ENCODE measurements at regions not wholly inside any gene's neighbourhood (a gene's known extent, or its start where the extent isn't known, plus 50 kb on each side); places are given as distances from the start of the nearest gene placed in this dataset.

DNA sequence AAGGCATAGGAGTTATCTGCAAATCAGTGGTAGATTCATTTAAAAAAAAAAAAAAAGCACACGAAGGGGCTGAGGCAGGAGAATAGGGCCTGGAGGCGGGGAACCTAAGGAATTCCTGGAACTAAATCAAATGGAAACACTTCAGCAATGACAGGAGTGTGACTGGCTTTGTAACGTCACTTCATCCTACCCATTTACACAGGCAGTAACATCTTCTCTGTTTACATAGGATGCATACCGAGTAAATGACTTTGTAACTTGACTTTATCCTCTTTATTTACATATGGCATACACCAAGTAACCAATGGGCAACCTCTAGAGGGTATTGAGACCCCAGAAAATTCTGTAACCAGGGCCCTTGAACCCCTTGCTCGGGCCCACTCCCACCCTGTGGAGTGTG, 56.4 kb upstream of the IYD start:
- H3K4me2 ChIP-seq (ENCODE audit: low read length) = no peak overlapping the region
- H3K27me3 ChIP-seq (ENCODE audit: insufficient read depth, low read depth, low read length) = no peaks in the 10 kb centered on the region
- no peaks in the 10 kb centered on the region for H4K20me1 ChIP-seq (ENCODE audit: insufficient read depth)
- TF ChIP-seq TAF1 (IDR thresholded peaks at IDR 0.05; ENCODE audit: low read depth) (no peak), EZH2 (IDR thresholded peaks at IDR 0.05; ENCODE audit: borderline replicate concordance, insufficient read depth, low read length, poor library complexity, severe bottlenecking) (no peak), POLR2AphosphoS5 (IDR thresholded peaks at IDR 0.05) (no peak), RAD21 (conservative IDR thresholded peaks at IDR 0.05) (no peak), CTCF (IDR thresholded peaks at IDR 0.05; ENCODE audit: poor library complexity, severe bottlenecking) (no peak), SMC3 (conservative IDR thresholded peaks at IDR 0.05; ENCODE audit: poor library complexity) (no peak)
- TF ChIP-seq, protein P1, sequence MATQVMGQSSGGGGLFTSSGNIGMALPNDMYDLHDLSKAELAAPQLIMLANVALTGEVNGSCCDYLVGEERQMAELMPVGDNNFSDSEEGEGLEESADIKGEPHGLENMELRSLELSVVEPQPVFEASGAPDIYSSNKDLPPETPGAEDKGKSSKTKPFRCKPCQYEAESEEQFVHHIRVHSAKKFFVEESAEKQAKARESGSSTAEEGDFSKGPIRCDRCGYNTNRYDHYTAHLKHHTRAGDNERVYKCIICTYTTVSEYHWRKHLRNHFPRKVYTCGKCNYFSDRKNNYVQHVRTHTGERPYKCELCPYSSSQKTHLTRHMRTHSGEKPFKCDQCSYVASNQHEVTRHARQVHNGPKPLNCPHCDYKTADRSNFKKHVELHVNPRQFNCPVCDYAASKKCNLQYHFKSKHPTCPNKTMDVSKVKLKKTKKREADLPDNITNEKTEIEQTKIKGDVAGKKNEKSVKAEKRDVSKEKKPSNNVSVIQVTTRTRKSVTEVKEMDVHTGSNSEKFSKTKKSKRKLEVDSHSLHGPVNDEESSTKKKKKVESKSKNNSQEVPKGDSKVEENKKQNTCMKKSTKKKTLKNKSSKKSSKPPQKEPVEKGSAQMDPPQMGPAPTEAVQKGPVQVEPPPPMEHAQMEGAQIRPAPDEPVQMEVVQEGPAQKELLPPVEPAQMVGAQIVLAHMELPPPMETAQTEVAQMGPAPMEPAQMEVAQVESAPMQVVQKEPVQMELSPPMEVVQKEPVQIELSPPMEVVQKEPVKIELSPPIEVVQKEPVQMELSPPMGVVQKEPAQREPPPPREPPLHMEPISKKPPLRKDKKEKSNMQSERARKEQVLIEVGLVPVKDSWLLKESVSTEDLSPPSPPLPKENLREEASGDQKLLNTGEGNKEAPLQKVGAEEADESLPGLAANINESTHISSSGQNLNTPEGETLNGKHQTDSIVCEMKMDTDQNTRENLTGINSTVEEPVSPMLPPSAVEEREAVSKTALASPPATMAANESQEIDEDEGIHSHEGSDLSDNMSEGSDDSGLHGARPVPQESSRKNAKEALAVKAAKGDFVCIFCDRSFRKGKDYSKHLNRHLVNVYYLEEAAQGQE (IDR thresholded peaks at IDR 0.05; ENCODE audit: borderline replicate concordance) = no peak
- H3K9me3 ChIP-seq (ENCODE audit: low read length) = no peaks in the 10 kb centered on the region
- H3K9ac ChIP-seq (ENCODE audit: low read length) = no peak overlapping the region
- H3K79me2 ChIP-seq (replicated peaks; ENCODE audit: insufficient read depth, low read length) = no peaks in the 10 kb centered on the region
- H2AFZ ChIP-seq (ENCODE audit: low read depth, low read length) = no peak overlapping the region
- no peak overlapping the region for H3K4me3 ChIP-seq (ENCODE audit: low read length)
- no peaks in the 10 kb centered on the region for H3K9me2 ChIP-seq (ENCODE audit: insufficient read depth, low read length)
- no peak overlapping the region for H3K27ac ChIP-seq (ENCODE audit: low read length)
- H3F3A ChIP-seq (ENCODE audit: insufficient read depth, low read length, poor library complexity, severe bottlenecking) = no peaks in the 10 kb centered on the region
- no peaks in the 10 kb centered on the region for H3K36me3 ChIP-seq (ENCODE audit: insufficient read depth, low read length)

DNA sequence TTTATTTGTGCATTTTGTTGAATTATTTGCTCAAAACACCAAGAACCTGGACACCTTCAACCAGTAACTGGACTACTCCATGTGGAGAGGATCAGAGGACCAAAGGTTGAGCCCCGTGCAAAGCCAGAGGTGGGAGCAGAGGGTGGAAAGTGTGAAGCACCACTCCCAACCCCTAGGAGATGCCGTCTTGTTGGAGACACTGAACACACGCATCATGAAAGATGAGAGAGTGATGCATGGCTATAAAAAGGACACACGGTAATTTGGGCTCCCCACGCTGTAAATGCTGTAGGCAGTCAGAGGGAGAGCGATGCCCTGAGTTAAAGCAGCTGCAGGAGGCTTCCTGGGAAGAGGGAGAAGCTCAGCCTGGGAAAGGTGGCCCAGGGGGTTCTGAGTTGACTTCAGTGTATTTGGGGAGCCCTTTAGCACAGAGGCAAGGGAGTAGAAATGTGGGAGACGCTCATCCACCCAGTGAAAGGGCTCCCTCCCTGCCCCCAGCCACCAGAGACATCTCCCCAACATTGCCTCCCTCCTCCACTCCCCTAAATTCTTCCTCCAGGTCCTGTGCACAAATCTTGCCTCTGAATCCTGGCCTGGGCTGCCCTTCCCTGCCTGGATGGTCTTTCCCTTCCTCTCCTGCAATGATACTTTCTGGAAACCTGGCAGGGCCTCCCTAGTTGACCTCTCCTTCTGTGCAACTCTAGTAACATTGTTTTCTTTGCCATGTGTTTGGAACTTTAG, 55.8 kb upstream of the IYD start:
- H4K20me1 ChIP-seq (ENCODE audit: insufficient read depth) = no peaks in the 10 kb centered on the region
- no peak overlapping the region for H2AFZ ChIP-seq (ENCODE audit: low read depth, low read length)
- H3K4me2 ChIP-seq (ENCODE audit: low read length) = no peak overlapping the region
- H3K27me3 ChIP-seq (ENCODE audit: insufficient read depth, low read depth, low read length) = no peaks in the 10 kb centered on the region
- no peak overlapping the region for H3K4me3 ChIP-seq (ENCODE audit: low read length)
- no peaks in the 10 kb centered on the region for H3K79me2 ChIP-seq (replicated peaks; ENCODE audit: insufficient read depth, low read length)
- TF ChIP-seq SMC3 (conservative IDR thresholded peaks at IDR 0.05; ENCODE audit: poor library complexity) = no peak
- no peak for TF ChIP-seq EZH2 (IDR thresholded peaks at IDR 0.05; ENCODE audit: borderline replicate concordance, insufficient read depth, low read length, poor library complexity, severe bottlenecking)
- no peak for TF ChIP-seq EP300 (conservative IDR thresholded peaks at IDR 0.05; ENCODE audit: poor library complexity, severe bottlenecking)
- TF ChIP-seq MXI1 (conservative IDR thresholded peaks at IDR 0.05; ENCODE audit: poor library complexity, severe bottlenecking) = no peak
- TF ChIP-seq CTCF (IDR thresholded peaks at IDR 0.05; ENCODE audit: poor library complexity, severe bottlenecking) = no peak
- TF ChIP-seq RAD21 (conservative IDR thresholded peaks at IDR 0.05) = no peak
- TF ChIP-seq TAF1 (IDR thresholded peaks at IDR 0.05; ENCODE audit: low read depth) = no peak
- TF ChIP-seq, protein P1 (IDR thresholded peaks at IDR 0.05; ENCODE audit: borderline replicate concordance) = no peak
- TF ChIP-seq POLR2AphosphoS5 (IDR thresholded peaks at IDR 0.05) = no peak
- no peak overlapping the region for H3K9ac ChIP-seq (ENCODE audit: low read length)
- H3F3A ChIP-seq (ENCODE audit: insufficient read depth, low read length, poor library complexity, severe bottlenecking) = no peaks in the 10 kb centered on the region
- no peak overlapping the region for H3K27ac ChIP-seq (ENCODE audit: low read length)
- H3K9me3 ChIP-seq (ENCODE audit: low read length) = no peaks in the 10 kb centered on the region
- H3K36me3 ChIP-seq (ENCODE audit: insufficient read depth, low read length) = no peaks in the 10 kb centered on the region
- no peaks in the 10 kb centered on the region for H3K9me2 ChIP-seq (ENCODE audit: insufficient read depth, low read length)

All from neural cell (in vitro differentiated cells).